ENCODE measurements at regions not wholly inside any gene's neighbourhood (a gene's known extent, or its start where the extent isn't known, plus 50 kb on each side); places are given as distances from the start of the nearest gene placed in this dataset.

- no peaks in the 10 kb centered on the region for H3K36me3 Mint-ChIP-seq (ENCODE audit: low read depth, unreplicated experiment)
- no peak for DNase-seq (ENCODE audit: low spot score)
- no peak overlapping the region for H3K4me3 Mint-ChIP-seq (ENCODE audit: unreplicated experiment)
- no peak for TF ChIP-seq CTCF (IDR thresholded peaks at IDR 0.05; ENCODE audit: unreplicated experiment)
- H3K4me1 Mint-ChIP-seq (ENCODE audit: unreplicated experiment): peaks cover 8% of the 10 kb centered on the region
- no peaks in the 10 kb centered on the region for H3K9me3 Mint-ChIP-seq (ENCODE audit: unreplicated experiment)
- H3K27ac Mint-ChIP-seq (ENCODE audit: unreplicated experiment): no peak overlapping the region
- no peaks in the 10 kb centered on the region for H3K27me3 Mint-ChIP-seq (ENCODE audit: unreplicated experiment)
Measured at GRCh38 chr3:154971341-154971740, 108.8 kb upstream of the MME start.

- peaks cover 8% of the 10 kb centered on the region for H3K4me1 Mint-ChIP-seq (ENCODE audit: unreplicated experiment)
- no peak for TF ChIP-seq CTCF (IDR thresholded peaks at IDR 0.05; ENCODE audit: unreplicated experiment)
- no peaks in the 10 kb centered on the region for H3K36me3 Mint-ChIP-seq (ENCODE audit: low read depth, unreplicated experiment)
- no peak overlapping the region for H3K27ac Mint-ChIP-seq (ENCODE audit: unreplicated experiment)
- no peaks in the 10 kb centered on the region for H3K27me3 Mint-ChIP-seq (ENCODE audit: unreplicated experiment)
- no peak overlapping the region for H3K4me3 Mint-ChIP-seq (ENCODE audit: unreplicated experiment)
- no peak for DNase-seq (ENCODE audit: low spot score)
- H3K9me3 Mint-ChIP-seq (ENCODE audit: unreplicated experiment): no peaks in the 10 kb centered on the region
Measured at GRCh38 chr3:154970797-154971196, 109.3 kb upstream of the MME start.

GRCh38 chr3:154969366-154969765, 110.8 kb upstream of the MME start:
- no peak overlapping the region for H3K27ac Mint-ChIP-seq (ENCODE audit: unreplicated experiment)
- peaks cover 8% of the 10 kb centered on the region for H3K4me1 Mint-ChIP-seq (ENCODE audit: unreplicated experiment)
- TF ChIP-seq CTCF (IDR thresholded peaks at IDR 0.05; ENCODE audit: unreplicated experiment): no peak
- H3K36me3 Mint-ChIP-seq (ENCODE audit: low read depth, unreplicated experiment): no peaks in the 10 kb centered on the region
- H3K27me3 Mint-ChIP-seq (ENCODE audit: unreplicated experiment): no peaks in the 10 kb centered on the region
- H3K9me3 Mint-ChIP-seq (ENCODE audit: unreplicated experiment): no peaks in the 10 kb centered on the region
- H3K4me3 Mint-ChIP-seq (ENCODE audit: unreplicated experiment): no peak overlapping the region
- no peak for DNase-seq (ENCODE audit: low spot score)

- H3K36me3 Mint-ChIP-seq (ENCODE audit: low read depth, unreplicated experiment): no peaks in the 10 kb centered on the region
- H3K4me1 Mint-ChIP-seq (ENCODE audit: unreplicated experiment): peaks cover 5% of the 10 kb centered on the region
- DNase-seq (ENCODE audit: low spot score): no peak
- no peaks in the 10 kb centered on the region for H3K27me3 Mint-ChIP-seq (ENCODE audit: unreplicated experiment)
- H3K27ac Mint-ChIP-seq (ENCODE audit: unreplicated experiment): no peak overlapping the region
- H3K9me3 Mint-ChIP-seq (ENCODE audit: unreplicated experiment): no peaks in the 10 kb centered on the region
- no peak for TF ChIP-seq CTCF (IDR thresholded peaks at IDR 0.05; ENCODE audit: unreplicated experiment)
- no peak overlapping the region for H3K4me3 Mint-ChIP-seq (ENCODE audit: unreplicated experiment)
Measured at GRCh38 chr3:154967090-154967489, 113.0 kb upstream of the MME start.

DNA sequence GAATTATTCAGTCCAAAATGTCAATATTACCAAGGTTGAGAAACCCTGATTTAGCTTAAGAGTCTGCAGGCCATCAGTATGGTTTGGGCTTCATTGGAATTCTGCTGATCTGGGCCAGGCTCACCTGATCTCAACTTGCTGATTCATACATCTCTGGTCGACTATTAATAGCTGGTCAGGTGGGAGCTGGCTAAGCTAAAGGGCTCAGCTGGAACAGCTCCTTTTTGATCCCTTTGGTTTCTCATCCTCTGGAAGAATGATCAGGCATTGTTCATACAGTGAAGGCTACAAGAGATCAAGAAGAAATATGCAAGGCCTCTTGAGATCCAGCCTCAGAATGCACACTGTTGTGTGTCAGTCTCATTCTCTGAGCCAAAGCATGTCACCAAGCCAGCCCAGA, 123.3 kb upstream of the MME start:
- H3K27me3 Mint-ChIP-seq (ENCODE audit: unreplicated experiment): no peaks in the 10 kb centered on the region
- TF ChIP-seq CTCF (IDR thresholded peaks at IDR 0.05; ENCODE audit: unreplicated experiment): no peak
- H3K4me1 Mint-ChIP-seq (ENCODE audit: unreplicated experiment): no peaks in the 10 kb centered on the region

More for the DNA sequence above, 123.3 kb upstream of the MME start:
- Mint-ChIP-seq H3K36me3 (ENCODE audit: low read depth, unreplicated experiment) (no peaks in the 10 kb centered on the region), H3K4me3 (ENCODE audit: unreplicated experiment) (no peak overlapping the region), H3K27ac (ENCODE audit: unreplicated experiment) (no peak overlapping the region), H3K9me3 (ENCODE audit: unreplicated experiment) (no peaks in the 10 kb centered on the region)
- DNase-seq (ENCODE audit: low spot score): no peak

Data from endothelial cell (in vitro differentiated cells).